GM19467 (cell line): ENCODE measurements at regions not wholly inside any gene's neighbourhood (a gene's known extent, or its start where the extent isn't known, plus 50 kb on each side); places are given as distances from the start of the nearest gene placed in this dataset.
"Not testable (repeated sequence)": the region's sequence is repeated elsewhere in the genome, so short reads cannot be mapped to it uniquely, and the experiment has no call there.

ENCODE experiments used
- ATAC-seq: cut with Tn5 transposase; IDR thresholded peaks from one replicate; pipeline ENCODE4 v1.9.1; 2021; ENCODE audit warnings: mild to moderate bottlenecking, moderate library complexity; ENCODE audit not compliant: unreplicated experiment

DNA sequence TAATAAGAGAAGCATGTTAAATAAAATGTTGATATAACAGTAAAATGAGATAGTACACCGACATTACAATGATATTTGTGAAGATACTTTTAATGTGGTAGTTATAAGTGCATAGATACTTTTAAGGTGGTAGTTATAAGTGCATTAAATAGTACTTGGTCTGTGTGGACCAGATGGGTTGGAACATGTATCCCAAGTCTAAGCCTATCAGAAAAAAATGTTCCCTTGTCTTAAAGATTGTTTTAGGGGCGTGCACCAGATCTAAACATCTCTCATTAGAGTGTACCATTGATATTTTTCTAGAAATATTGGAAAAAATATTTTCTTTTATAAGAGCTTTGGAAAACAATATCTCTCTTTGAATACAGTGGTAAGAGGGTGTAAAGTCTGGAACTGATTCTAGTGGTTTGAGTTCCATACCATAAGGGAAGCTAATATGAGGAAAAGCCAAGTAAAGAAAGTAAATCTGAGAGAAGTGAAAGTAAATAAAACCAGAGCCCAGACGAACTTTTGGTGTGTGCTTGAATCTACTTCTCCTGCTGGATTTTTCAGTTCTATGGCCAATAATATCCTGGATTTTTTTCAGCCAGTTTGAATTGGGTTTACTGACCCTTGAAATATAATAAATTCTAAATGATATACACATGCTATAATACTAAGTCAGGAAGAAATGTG is 175.3 kb downstream of the MBL2 start:
- no peak for ATAC-seq

DNA sequence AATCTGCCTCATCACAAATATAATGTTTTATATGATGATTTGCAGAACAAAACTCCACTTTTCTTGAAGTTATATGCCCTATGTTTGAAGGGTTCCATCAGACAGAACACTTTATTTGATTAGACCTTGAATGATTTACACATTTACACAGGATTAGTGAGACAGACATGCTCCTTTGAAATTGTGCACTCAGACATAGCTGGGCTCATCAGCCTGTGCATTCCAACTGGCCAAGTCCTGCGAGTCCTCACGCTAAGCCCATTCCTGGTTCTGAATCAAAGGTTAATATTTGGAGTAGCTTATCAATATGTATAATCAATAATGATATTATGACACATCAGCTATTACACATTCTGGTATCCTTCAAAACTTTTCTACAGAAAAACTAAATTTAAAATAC is 173.6 kb downstream of the MBL2 start:
- no peak for ATAC-seq

DNA sequence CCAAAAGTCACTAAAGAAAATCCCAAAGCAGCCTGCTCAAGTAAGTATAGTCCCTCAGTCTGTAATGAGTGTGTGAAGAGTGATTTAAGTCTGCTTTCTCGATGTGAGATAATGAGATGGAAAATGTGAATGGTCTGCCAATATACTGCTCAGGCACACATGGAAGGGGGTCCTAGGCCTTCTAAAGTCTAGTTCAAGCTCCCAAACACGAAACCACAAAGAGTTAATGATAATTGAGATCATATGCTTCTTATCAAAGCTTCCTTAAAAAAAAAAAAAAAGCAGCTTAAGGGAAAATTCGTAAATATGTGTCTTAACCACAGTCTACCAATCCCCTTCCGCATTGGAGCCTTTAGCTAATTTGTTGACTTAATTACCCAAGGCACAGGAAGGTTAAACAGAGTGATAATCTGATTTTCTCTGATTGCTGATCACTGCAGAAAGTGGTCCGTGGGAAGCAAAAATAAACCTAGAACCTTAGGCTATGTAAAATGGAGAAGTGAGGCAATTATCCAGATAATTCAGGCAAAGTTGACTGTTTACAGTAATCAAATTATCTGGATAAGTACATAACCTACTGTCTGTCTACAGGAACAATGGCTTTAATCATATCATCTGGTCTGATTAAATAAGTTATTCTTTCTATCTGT is 172.9 kb downstream of the MBL2 start:
- ATAC-seq, result no peak

DNA sequence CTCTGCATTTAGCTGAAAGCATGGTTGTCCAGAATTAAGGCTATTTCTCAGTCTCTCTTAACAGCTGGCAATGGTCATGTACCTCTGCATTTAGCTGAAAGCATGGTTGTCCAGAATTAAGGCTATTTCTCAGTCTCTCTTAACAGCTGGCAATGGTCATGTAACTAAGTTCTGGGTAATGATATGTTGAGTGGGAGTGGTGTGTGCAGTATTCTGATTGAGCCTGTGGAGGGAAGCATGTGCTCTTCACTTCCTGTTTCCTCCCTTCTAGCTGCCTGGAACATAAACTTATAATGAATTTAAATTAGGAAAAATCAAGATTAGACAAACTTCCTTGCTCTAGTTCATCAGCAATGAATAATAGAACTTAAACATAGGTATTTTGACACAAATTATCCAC is 168.5 kb downstream of the MBL2 start:
- not testable (repeated sequence) for ATAC-seq

DNA sequence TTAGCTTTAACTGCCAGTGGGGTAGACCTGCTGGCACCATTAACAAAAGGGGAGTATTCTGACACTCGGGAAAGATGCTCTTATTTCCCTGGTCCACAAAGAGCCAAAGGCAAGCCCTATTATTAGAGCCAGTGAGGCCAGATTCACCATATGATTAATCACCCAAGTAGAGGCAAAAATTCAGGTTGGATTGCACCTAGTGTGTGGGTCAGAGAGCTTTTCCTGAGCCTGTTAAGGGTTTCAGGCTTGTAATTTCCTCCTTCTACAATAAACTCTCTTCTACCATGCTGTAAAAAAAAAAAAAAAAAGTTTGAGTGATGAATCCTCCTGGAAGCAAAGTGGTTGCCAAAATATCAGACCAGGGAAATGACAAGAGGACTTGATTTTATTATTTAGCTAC is 163.5 kb downstream of the MBL2 start:
- ATAC-seq, result no peak

DNA sequence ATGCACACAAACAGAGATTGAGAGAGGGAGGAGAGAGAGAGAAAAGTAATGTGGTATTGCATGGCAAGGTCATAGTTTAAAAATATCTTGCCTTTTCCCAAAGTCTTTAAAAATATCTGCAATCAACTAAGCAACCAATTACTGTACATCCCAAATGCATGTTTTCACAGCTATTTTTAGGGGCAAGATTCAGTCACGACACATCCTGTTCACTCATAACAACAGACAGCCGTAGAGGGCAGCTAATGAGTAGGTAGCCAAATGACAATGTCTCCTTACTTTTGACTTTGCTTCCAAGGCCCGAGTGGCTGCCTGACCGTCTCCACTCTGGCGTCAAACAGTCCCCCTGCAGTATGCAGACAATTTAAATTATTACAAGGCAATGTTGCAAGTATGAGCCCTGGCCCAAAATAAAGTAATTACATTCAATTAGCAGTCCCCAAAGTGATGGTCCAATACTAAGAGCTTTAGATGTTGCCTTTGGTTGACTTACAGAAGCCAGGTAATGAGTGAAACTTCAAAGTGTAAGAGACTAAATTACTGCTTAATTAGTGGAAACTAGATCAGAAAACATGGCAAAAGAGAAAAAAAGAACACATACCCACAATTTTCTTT is 162.9 kb downstream of the MBL2 start:
- no peak for ATAC-seq

DNA sequence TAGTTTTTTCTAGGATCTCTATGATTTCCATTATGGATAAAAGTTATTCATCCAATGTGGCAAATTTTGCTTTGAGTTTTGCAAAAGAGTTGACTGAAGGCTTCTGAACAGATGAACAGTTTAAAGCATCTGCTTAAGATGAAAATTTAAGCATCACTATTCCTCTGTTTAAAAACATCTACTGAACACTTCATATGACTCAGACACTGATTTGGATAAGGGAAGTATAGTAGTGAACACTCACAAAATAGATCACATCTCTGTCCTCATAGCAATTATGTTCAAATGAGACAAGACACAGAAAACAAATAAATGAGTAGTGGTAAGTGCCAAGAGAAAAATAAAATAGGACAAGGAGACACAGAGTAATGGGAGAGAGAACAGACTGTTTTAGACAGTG is 157.3 kb downstream of the MBL2 start:
- ATAC-seq, result no peak

DNA sequence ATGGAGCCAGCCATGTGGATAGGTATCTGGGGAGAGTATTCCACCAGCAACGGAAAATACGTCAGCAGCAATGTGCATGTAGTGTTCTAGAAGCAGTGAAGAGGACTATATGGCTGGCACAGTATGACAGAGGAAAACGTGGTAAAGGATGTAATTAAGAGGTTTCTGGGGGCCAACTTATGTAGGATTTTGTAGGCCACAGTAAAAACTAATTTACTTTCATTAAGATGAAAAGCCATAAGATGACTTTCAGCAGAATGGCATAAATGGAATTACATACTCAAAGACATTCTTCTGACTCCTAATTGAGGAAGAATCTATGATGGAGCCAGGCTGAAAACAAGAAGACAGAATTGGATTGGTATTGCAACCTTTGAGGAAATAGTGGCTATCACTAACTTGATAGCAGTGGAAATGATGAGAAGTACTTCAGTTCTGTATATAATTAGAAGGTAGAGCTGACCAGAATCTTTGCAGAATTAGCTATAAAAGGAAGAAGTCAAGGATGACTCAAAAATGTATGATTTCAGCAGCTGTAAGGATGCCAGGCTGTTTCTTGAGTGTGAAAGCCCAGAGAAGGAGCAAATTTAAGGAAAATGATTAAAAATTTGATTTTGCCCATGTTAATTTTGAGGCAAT is 156.7 kb downstream of the MBL2 start:
- ATAC-seq, result no peak

DNA sequence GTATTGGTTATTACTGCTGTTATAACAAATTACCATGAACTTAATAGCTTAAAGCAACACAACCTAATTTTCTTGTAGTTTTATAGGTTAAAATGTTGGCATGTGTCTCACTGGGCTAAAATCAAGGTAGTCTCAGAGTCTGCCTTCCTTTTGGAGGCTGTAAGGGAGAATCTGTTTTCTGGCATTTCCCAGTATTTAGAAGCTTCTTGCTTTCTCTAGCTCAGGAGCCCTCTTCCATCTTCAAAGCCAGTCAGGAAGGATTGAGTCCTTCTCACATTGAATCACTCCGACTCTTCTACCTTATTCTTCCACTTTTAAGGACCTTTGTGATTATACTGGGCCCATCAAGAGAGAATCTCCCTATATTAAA is 156.2 kb downstream of the MBL2 start:
- no peak for ATAC-seq

DNA sequence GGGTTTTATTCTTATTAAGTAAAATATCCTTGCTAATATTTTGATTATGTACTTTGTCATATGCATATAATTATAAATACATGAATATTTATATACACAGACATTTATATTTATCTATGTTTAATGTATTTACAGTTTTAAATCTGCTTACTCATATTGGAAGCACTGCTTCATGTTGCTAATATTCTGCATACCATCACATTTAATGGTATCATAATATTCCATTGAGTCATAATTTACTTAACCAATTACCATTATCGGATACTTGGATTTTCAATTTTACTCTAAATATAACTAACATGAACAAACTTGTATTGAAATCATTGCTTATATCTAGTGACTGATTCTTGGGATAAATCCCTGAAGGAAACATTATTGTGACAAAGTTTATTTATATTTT is 155.2 kb downstream of the MBL2 start:
- ATAC-seq, result no peak

DNA sequence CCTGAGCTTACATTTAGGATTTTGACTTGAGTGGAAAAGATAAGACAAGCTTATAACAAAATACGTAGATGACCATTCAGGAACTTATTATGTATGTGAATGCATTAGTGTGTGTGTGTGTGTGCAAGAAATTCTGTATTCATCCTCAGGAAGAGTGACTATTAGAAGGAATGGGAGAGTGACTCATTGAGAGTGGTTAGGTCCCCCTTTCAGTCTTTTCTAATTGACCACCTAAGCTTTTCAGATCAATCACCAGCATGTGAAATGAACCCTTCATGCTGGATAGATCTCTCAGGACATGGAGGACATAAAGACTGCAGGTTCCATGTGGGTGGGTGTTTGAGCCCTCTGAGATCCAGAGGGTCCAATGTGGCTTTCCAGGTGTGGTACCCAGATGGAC is 153.5 kb downstream of the MBL2 start:
- no peak for ATAC-seq

DNA sequence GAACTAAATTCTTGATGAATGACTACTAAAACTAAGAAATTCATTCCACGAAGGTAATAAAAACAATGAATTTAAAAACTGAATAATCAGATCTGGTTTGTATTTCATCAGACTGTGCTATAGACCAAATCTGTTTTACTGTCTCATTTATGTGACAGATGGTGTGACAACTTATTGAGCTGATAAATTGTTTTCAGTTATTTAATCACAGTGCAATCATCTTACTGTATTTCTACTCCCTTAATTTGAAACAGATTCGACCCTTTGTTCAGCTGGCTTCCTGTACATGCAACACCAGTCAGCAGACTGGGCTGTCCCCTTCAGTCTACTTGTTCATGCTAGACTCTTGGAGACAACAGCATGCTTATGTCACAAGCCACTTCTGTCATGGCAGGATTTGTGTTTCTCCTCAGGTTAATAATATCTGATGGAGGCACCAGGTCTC is 150.9 kb downstream of the MBL2 start:
- no peak for ATAC-seq

DNA sequence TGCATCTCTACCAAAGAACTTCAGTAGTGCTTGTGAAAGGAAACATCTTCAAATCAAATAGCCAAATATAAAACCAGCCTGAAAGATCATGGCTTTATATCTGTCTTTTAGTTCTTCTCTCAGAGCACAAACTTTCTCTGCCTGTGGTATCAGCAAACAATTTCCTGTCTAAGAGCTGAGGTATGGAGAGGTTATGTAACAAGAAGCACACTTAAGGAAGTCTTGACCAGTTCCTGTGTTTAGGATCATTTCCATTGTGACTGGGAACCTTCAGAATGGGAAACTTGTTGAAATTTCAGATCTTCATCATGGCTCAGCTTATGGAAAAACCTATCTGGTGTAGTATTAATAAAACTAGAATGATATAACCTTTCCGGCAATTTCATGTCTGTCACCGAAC is 148.8 kb downstream of the MBL2 start:
- no peak for ATAC-seq

DNA sequence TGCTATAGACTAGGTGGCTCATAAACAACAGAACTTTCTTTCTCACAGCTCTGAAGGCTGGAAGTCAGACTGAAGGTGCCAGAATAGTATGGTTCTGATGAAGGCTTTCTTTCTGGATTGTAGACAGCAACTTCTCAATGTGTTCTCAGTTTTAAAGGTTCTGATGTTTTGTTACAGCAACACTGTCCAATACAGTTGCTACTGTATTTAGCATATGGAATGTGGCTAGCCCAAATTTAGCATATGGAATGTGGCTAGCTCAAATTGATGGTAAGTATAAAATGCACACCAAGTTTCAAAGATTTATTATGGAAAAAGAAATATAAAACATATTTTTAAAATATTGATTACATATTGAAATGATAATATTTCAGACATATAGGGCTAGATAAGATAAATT is 145.3 kb downstream of the MBL2 start:
- no peak for ATAC-seq

DNA sequence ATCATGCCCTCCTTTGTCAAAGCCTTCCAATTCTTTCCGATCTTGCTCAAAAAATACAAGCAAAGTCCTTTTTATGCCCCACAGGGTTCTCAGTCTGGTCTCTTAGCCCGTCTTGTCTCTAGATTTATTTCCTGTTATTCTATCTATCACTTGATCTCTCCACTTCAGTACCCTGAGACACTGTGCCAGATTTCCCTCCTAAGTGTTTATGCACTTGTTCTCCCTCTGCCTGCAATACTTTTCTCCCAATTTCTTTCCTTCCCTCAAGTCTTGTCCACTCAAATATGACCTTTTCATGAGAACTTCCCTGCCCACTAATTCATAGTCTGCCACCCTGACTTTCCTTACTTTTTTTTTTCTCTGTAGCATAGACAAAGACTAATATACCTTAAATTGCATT is 141.4 kb downstream of the MBL2 start:
- no peak for ATAC-seq

DNA sequence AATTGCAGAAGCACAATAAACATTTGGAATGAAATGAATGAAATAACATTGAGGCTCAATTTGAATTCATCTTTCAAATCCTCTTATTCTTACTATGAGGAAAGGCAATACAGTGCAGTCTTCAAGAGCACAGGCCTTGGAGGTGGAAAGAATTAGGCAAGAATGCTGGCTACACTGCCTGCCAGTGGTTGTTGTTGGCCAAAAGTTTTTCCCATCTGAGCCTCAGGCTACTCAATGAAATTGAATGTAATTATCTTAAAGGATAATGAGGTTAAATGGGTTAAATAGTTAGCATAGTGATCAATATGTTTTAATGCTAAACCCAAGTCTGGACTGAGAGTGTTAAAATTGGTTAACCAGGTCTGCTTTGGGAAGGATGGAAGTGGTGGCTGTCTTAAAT is 140.9 kb downstream of the MBL2 start:
- no peak for ATAC-seq

DNA sequence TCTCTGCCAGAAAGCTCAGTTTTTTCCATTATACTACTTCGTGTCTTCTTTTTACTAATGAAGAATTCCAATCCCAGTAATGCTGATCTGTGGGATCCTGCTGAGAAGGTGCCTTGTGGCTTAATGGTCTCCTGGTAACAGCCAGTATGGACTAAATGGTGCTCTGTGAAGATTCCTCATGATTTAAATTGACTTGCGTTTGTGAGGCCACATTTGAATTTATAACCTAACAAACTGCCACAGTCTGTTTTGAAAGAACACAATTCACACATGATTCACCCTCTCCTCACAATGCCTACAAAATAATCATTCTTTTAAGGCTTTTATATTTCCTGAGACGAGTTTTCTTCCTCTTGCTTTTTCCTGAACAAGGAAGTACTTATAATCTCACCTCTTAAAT is 140.0 kb downstream of the MBL2 start:
- no peak for ATAC-seq

DNA sequence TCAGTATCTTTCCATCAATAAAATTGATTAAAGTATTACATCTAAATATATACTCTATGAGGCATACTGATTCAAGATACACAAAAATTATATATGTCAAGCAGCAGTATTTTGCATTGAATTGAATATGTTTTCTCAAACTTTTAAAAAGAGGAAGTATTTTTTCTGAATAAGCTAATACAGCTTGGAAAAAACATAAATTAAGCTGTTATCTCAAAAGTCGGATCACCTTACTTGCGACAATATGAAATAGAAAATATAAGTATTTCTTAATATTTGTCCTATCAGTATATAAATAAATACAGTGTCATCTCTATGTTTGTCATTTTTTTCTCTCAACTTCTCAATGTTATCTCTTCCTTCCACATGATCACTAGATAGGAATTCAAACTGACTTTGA is 139.3 kb downstream of the MBL2 start:
- ATAC-seq, result no peak

DNA sequence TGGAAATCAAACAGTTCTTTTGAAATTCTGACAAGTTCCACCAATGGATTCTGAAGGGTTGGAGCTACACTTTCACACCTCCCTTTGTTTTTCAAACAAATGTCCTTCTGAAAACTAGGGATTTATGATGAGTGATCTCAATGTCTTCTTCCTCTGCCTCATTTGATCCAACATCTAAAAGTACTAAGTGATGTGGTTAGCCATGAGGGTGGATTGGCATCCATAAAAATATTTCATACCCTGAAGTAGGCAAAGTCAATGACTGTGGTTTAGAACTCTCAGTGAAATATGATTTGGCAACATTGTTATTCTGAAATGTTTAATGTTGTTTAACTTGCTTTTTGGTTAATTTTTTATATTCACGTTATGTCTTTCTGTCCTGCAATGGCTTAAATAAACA is 136.9 kb downstream of the MBL2 start:
- ATAC-seq, result no peak

DNA sequence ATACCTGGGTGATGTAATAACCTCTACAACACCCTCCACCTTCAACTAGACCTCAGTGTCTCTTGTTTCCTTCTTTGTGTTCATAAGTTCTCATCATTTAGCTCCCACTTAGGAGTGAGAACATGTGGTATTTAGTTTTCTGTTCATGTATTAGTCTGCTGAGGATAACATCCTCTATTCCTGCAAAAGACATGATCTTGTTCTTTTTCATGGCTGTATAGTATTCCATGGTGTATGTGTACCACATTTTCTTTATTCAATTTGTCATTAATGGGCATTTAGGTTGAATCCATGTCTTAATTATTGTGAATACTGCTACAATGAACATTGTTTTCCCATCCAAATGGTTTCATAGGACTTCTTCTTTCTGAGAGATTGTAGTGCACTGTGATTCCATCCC is 135.7 kb downstream of the MBL2 start:
- no peak for ATAC-seq

DNA sequence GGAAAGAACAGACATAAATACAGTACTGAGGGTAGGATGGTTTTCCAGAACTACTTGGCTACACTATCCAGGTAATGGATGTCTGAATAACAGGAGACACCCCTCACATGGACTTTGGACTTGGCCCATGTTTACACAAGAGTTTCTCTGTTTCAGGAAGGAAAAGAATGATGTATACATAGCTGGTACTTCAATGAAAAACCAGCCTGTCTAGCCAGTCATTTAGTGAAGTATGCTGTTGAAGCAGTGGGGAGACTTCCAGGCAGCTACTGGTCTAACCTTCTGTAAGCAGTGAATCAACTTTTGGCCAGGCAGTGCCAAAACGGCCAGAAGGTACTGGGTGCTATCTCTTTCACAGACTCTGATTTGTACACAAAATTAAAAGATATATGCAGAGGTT is 135.0 kb downstream of the MBL2 start:
- no peak for ATAC-seq

DNA sequence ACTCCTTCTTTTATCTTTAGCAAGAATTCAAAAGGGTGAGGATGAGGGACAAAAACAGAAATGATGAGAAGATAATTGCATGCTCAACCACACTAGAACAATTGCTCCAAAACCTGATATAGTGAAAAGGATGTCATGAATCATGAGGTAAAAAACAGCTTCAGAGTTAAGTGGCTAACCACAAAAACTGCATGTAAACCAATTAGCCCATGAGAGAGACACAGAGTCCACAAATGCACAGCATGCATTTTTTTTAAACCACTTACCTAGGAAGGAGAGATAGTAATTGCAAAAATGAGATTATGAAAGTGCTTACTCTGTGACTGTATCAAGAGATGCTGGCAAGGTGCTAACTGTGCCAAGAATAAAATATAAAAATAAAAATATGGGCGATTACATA is 132.9 kb downstream of the MBL2 start:
- ATAC-seq, result no peak
